ENCODE measurements at regions not wholly inside any gene's neighbourhood (a gene's known extent, or its start where the extent isn't known, plus 50 kb on each side); places are given as distances from the start of the nearest gene placed in this dataset.

DNA sequence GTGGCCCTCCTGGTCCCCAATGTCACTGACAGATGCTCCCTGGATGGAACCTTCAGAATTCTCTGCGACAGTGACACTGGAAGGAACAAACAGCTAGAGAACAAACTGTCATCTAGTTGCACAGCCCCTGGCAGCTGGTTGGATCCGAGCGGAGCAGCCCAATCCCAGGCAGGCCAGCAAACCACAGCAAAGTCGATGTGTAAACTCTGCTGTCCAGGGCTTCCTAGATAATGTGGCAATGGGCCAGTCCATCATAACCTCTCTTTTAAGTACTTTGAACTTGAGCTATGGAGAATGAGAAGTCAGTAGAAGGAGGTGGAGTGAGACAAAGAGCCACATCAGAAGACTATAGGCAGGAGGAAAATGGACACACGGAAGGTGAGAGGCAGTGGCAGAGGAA lies 323.0 kb downstream of the CBLN1 start:
- H3K9me3 ChIP-seq (ENCODE audit: control insufficient read depth in 1 of 2, insufficient read depth in 1 of 2, low read depth in 1 of 2, low read length in 2 of 2), result no peaks in the 10 kb centered on the region
- no peaks in the 10 kb centered on the region for H4K20me1 ChIP-seq (ENCODE audit: insufficient read depth)
- RAD21 ChIA-PET (ENCODE audit: low non-redundant PET in 1 of 2, low total read pairs in 2 of 2, uncharacterized antibody in 2 of 2, unreplicated experiment in 2 of 2), result no interaction called here
- CTCF ChIA-PET, result no interaction called here
- intact Hi-C loops (cut with micrococcal nuclease), result no loop called here
- POLR2A ChIA-PET, result no interaction called here
- BruUV-seq (replicated peaks), result no TSS peak
- DNase-seq (ENCODE audit: low read depth, low spot score), result no peak
- TF ChIP-seq YY1 (IDR thresholded peaks at IDR 0.05; ENCODE audit: extremely low read depth, insufficient replicate concordance, low read depth, low read length) (no peak), ZFX (IDR thresholded peaks at IDR 0.05) (no peak), POLR2AphosphoS5 (IDR thresholded peaks at IDR 0.05; ENCODE audit: low read depth, low read length) (no peak), SIN3A (IDR thresholded peaks at IDR 0.05; ENCODE audit: low read depth) (no peak), POLR2A (IDR thresholded peaks at IDR 0.05; ENCODE audit: borderline replicate concordance, extremely low read depth, insufficient read depth, insufficient read length) (no peak), ELF1 (IDR thresholded peaks at IDR 0.05; ENCODE audit: borderline replicate concordance, low read depth) (no peak), SRF (IDR thresholded peaks at IDR 0.05; ENCODE audit: low read depth) (no peak), FOSL1 (IDR thresholded peaks at IDR 0.05; ENCODE audit: low read depth) (no peak)
- TF ChIP-seq, protein P1, sequence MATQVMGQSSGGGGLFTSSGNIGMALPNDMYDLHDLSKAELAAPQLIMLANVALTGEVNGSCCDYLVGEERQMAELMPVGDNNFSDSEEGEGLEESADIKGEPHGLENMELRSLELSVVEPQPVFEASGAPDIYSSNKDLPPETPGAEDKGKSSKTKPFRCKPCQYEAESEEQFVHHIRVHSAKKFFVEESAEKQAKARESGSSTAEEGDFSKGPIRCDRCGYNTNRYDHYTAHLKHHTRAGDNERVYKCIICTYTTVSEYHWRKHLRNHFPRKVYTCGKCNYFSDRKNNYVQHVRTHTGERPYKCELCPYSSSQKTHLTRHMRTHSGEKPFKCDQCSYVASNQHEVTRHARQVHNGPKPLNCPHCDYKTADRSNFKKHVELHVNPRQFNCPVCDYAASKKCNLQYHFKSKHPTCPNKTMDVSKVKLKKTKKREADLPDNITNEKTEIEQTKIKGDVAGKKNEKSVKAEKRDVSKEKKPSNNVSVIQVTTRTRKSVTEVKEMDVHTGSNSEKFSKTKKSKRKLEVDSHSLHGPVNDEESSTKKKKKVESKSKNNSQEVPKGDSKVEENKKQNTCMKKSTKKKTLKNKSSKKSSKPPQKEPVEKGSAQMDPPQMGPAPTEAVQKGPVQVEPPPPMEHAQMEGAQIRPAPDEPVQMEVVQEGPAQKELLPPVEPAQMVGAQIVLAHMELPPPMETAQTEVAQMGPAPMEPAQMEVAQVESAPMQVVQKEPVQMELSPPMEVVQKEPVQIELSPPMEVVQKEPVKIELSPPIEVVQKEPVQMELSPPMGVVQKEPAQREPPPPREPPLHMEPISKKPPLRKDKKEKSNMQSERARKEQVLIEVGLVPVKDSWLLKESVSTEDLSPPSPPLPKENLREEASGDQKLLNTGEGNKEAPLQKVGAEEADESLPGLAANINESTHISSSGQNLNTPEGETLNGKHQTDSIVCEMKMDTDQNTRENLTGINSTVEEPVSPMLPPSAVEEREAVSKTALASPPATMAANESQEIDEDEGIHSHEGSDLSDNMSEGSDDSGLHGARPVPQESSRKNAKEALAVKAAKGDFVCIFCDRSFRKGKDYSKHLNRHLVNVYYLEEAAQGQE (IDR thresholded peaks at IDR 0.05; ENCODE audit: low read depth), result no peak
- no peaks in the 10 kb centered on the region for H3K27me3 ChIP-seq (ENCODE audit: insufficient read depth, low read length)
- peaks cover 25 to 58% of the 10 kb centered on the region in 2 experiments for H3K4me1 ChIP-seq (ENCODE audit: control insufficient read depth in 1 of 2, insufficient read depth in 2 of 2, low read length in 2 of 2)
- no peaks in the 10 kb centered on the region for H3K79me2 ChIP-seq (ENCODE audit: insufficient read depth, low read length)
- no peak overlapping the region for H3K9ac ChIP-seq (ENCODE audit: low read length)
- no peaks in the 10 kb centered on the region for H3K9me2 ChIP-seq (ENCODE audit: insufficient read depth)
- H3K27ac ChIP-seq (ENCODE audit: low read depth, low read length), result no peak overlapping the region
- no peak overlapping the region for H2AFZ ChIP-seq (ENCODE audit: low read depth, low read length, poor library complexity, severe bottlenecking)
- H3K4me3 ChIP-seq (replicated peaks in 1 of 2; ENCODE audit: low read depth in 1 of 2, low read length in 2 of 2), result no peak overlapping the region
- ATAC-seq, result no peak
- H3K36me3 ChIP-seq (ENCODE audit: control insufficient read depth in 1 of 2, insufficient read depth in 2 of 2, low read length in 2 of 2), result no peaks in the 10 kb centered on the region
- peak overlapping the region; percentile 44; the same call in 1 of the 2 replicates for H3K4me2 ChIP-seq (ENCODE audit: low read length)
